Endothelial cell of umbilical vein (primary cell): ENCODE measurements at regions not wholly inside any gene's neighbourhood (a gene's known extent, or its start where the extent isn't known, plus 50 kb on each side); places are given as distances from the start of the nearest gene placed in this dataset.

Source experiments
- BruUV-seq: library from RNA; stranded (reverse); fragments of 400-500 nt; replicated peaks from 2 replicates; lab custom pipeline; 2021; lab: Mats Ljungman, UMichigan
- CTCF ChIA-PET: fragments of 300-600, 350-600 bp; sonication (Branson Sonifier 250); formaldehyde crosslinking; loops from one replicate; lab custom pipeline; 2021; ENCODE audit warnings: antibody characterized with exemption, inconsistent platforms; lab: Charles Lee
- POLR2A ChIA-PET: fragments of 300-600, 350-600 bp; sonication (Branson Sonifier 250); formaldehyde crosslinking; loops from one replicate; lab custom pipeline; 2021; ENCODE audit warnings: antibody characterized with exemption, inconsistent platforms; lab: Charles Lee
- DNase-seq: peaks from one replicate; pipeline ENCODE4 v3.0.0-alpha.2; 2011; ENCODE audit warnings: low read depth, low spot score
- FAIRE-seq: peaks from 2 replicates; lab custom pipeline; 2011; peaks lifted over from hg19 to GRCh38; lab: Jason Lieb, UNC
- H2AFZ ChIP-seq: 2 replicates; pipeline ENCODE4 v1.6.0; 2012; ENCODE audit warnings: low read depth, low read length, control low read depth, inconsistent platforms
- H3K27ac ChIP-seq: 2 replicates; pipeline ENCODE4 v1.5.1; 2011; ENCODE audit warnings: low read depth, mild to moderate bottlenecking, control low read depth, low read length, moderate library complexity; ENCODE audit not compliant: insufficient read depth
- H3K27me3 ChIP-seq, 2 experiments: 2 replicates each; pipeline versions ENCODE4 v1.6.0 to v1.6.1; 2011; ENCODE audit warnings: low read length in 2 of 2, mixed read lengths in 1 of 2; ENCODE audit not compliant: control insufficient read depth in 2 of 2, insufficient read depth in 2 of 2
- H3K36me3 ChIP-seq, 2 experiments: 2 replicates in 1 of 2; 3 replicates in 1 of 2; pipeline ENCODE4 v1.5.1; 2011; ENCODE audit warnings: low read length in 2 of 2, mild to moderate bottlenecking in 1 of 2, moderate library complexity in 1 of 2; ENCODE audit not compliant: control insufficient read depth in 2 of 2, insufficient read depth in 2 of 2; ENCODE audit errors: extremely low read depth in 1 of 2
- H3K4me1 ChIP-seq: 3 replicates; pipeline ENCODE4 v1.5.1; 2011; ENCODE audit warnings: mild to moderate bottlenecking, low read length; ENCODE audit not compliant: control insufficient read depth, insufficient read depth; ENCODE audit errors: extremely low read depth
- H3K4me2 ChIP-seq: 2 replicates; pipeline ENCODE4 v1.6.1; 2011; ENCODE audit warnings: low read length, control low read depth, mixed read lengths; ENCODE audit not compliant: insufficient read depth
- H3K4me3 ChIP-seq, 3 experiments: fragments of 200-600 bp in 1 of 3; sonication (generic), shearing (Covaris generic) in 1 of 3; replicated peaks in 1 of 3; 2 replicates each; pipeline ENCODE4 v1.5.1; 2011 to 2016; ENCODE audit warnings: control low read depth in 3 of 3, low read length in 3 of 3, mild to moderate bottlenecking in 2 of 3, inconsistent platforms in 1 of 3, low read depth in 1 of 3, moderate library complexity in 1 of 3; ENCODE audit not compliant: insufficient read depth in 1 of 3
- H3K79me2 ChIP-seq: 2 replicates; pipeline ENCODE4 v1.6.0; 2012; ENCODE audit warnings: low read length, inconsistent platforms; ENCODE audit not compliant: control insufficient read depth, insufficient read depth
- H3K9ac ChIP-seq: replicated peaks from 2 replicates; pipeline ENCODE3; 2011; ENCODE audit warnings: low read length, control low read depth; ENCODE audit not compliant: insufficient read depth; ENCODE audit errors: extremely low read depth
- H3K9me1 ChIP-seq: replicated peaks from 3 replicates; pipeline ENCODE4 v1.6.0; 2011; ENCODE audit warnings: mild to moderate bottlenecking, low read length; ENCODE audit not compliant: control insufficient read depth, insufficient read depth; ENCODE audit errors: extremely low read depth
- H3K9me3 ChIP-seq: replicated peaks from 2 replicates; pipeline ENCODE4 v1.5.1; 2012; ENCODE audit warnings: low read length, inconsistent platforms; ENCODE audit not compliant: control insufficient read depth, insufficient read depth
- H4K20me1 ChIP-seq: replicated peaks from 2 replicates; pipeline ENCODE3; 2011; ENCODE audit warnings: mild to moderate bottlenecking, low read length; ENCODE audit not compliant: control insufficient read depth, insufficient read depth; ENCODE audit errors: extremely low read depth
- EZH2 ChIP-seq: IDR thresholded peaks from 2 replicates; pipeline ENCODE4 v1.6.1; 2012; ENCODE audit warnings: borderline replicate concordance, low read depth, mild to moderate bottlenecking, moderate library complexity, low read length, inconsistent platforms; ENCODE audit not compliant: severe bottlenecking
- FOS ChIP-seq: IDR thresholded peaks from 2 replicates; pipeline ENCODE4 v1.6.1; 2011; ENCODE audit warnings: mild to moderate bottlenecking, low read length, moderate library complexity, borderline replicate concordance; ENCODE audit not compliant: insufficient read depth
- GATA2 ChIP-seq: IDR thresholded peaks from 2 replicates; pipeline ENCODE4 v1.7.0; 2011; ENCODE audit warnings: low read depth, mild to moderate bottlenecking, moderate library complexity, mixed read lengths, low read length; ENCODE audit not compliant: insufficient read length, insufficient read depth
- JUN ChIP-seq: IDR thresholded peaks from 2 replicates; pipeline ENCODE4 v1.6.1; 2011; ENCODE audit warnings: borderline replicate concordance, low read depth; ENCODE audit not compliant: insufficient read length, insufficient read depth
- MYC ChIP-seq: IDR thresholded peaks from one replicate; pipeline ENCODE4 v1.6.1; 2011; ENCODE audit warnings: mild to moderate bottlenecking, low read depth, low read length
- POLR2A ChIP-seq: IDR thresholded peaks from 2 replicates; pipeline ENCODE4 v1.6.1; 2012; ENCODE audit warnings: low read depth, mild to moderate bottlenecking, control low read depth, low read length
- POLR2AphosphoS5 ChIP-seq: IDR thresholded peaks from 2 replicates; pipeline ENCODE4 v1.6.1; 2012; ENCODE audit warnings: low read depth, mild to moderate bottlenecking, control low read depth, low read length, moderate library complexity; ENCODE audit not compliant: insufficient read depth
- dilution Hi-C: fragments of 300-500 bp; cut with MboI; formaldehyde crosslinking; loops from one replicate; pipeline ENCODE4 v1.15.0; 2019; ENCODE audit warnings: low sequenced_read_pairs; ENCODE audit not compliant: extremely low pct_ligation_motif_present
- intact Hi-C: fragments of 100-400 bp; cut with micrococcal nuclease; formaldehyde crosslinking; loops from one replicate; pipeline ENCODE4 v1.10.0; 2022
- TF ChIP-seq, protein P1 (sequence below): IDR thresholded peaks from 2 replicates; pipeline ENCODE4 v1.6.1; 2011; ENCODE audit not compliant: insufficient read depth, insufficient read length
- TF ChIP-seq, protein P2 (sequence below), 2 donors: IDR thresholded peaks; 1 replicate in 1 of 2; 2 replicates in 1 of 2; pipeline ENCODE4 v1.5.1; 2011; ENCODE audit warnings: low read length in 2 of 2, mild to moderate bottlenecking in 2 of 2, moderate library complexity in 2 of 2, control low read depth in 1 of 2, inconsistent platforms in 1 of 2, low read depth in 1 of 2; ENCODE audit not compliant: insufficient read depth in 1 of 2; ENCODE audit errors: extremely low read depth in 1 of 2

DNA sequence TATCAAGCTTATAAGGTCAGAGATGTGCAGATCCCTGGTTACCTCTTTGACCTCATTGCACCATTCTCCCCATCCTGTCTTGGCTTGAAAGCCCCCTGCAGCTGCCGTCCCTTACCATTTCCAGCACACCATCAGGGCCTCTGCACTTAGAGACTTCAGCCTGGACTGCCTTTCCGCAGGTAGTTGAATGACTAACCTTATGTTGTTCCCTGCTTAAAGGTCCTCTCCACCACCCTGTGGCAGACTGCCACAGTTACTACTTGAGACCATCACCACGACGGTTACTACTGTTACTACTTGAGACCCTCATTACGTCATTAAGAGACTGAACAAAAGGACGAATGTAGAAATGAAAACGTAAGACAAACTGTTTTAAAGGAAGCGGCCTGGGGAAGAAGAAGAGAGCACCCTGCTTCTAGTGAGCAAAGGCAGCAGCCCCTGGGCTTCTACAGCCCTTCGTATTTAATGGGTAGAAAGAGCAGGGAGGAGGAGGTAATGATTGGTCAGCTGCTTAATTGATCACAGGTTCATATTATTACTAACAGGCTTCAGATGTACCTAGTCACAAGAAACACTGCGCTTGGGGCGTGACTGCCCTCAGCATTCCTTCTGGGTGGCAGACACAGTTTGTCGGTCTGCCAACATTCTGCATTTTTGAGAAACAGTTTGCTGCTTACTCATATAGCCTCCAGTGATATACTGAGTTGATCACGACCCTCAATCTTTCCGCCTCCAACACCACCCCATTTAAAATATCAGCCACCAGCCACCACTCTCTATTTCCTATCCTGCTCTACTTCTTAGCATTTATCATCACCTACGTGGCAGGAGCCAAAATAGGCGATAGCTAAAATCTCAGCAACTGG lies 74.1 kb upstream of the PARD3 start:
- no TSS peak for BruUV-seq
- H3K9me3 ChIP-seq: no peaks in the 10 kb centered on the region
- H3K9me1 ChIP-seq: no peaks in the 10 kb centered on the region
- POLR2A ChIA-PET: no interaction called here
- H3K9ac ChIP-seq: no peak overlapping the region
- H3K27ac ChIP-seq: no peak overlapping the region
- no peaks in the 10 kb centered on the region for H3K79me2 ChIP-seq
- DNase-seq (no peak), FAIRE-seq (no peak)
- no peaks in the 10 kb centered on the region for H3K36me3 ChIP-seq
- H3K27me3 ChIP-seq: peaks cover 0 to 1% of the 10 kb centered on the region in 2 experiments
- CTCF ChIA-PET: no interaction called here
- TF ChIP-seq GATA2 (no peak), FOS (no peak), POLR2AphosphoS5 (no peak), POLR2A (no peak), JUN (no peak), MYC (no peak), EZH2 (no peak)
- TF ChIP-seq, protein P1, sequence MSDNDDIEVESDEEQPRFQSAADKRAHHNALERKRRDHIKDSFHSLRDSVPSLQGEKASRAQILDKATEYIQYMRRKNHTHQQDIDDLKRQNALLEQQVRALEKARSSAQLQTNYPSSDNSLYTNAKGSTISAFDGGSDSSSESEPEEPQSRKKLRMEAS: no peak
- TF ChIP-seq, protein P2, sequence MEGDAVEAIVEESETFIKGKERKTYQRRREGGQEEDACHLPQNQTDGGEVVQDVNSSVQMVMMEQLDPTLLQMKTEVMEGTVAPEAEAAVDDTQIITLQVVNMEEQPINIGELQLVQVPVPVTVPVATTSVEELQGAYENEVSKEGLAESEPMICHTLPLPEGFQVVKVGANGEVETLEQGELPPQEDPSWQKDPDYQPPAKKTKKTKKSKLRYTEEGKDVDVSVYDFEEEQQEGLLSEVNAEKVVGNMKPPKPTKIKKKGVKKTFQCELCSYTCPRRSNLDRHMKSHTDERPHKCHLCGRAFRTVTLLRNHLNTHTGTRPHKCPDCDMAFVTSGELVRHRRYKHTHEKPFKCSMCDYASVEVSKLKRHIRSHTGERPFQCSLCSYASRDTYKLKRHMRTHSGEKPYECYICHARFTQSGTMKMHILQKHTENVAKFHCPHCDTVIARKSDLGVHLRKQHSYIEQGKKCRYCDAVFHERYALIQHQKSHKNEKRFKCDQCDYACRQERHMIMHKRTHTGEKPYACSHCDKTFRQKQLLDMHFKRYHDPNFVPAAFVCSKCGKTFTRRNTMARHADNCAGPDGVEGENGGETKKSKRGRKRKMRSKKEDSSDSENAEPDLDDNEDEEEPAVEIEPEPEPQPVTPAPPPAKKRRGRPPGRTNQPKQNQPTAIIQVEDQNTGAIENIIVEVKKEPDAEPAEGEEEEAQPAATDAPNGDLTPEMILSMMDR (IDR thresholded peaks at IDR 0.05; ENCODE audit: extremely low read depth in 1 of 2, insufficient read depth in 1 of 2, low read depth in 1 of 2, low read length in 2 of 2): no peak
- no peak overlapping the region for H2AFZ ChIP-seq
- no peaks in the 10 kb centered on the region for H4K20me1 ChIP-seq
- no peak overlapping the region for H3K4me2 ChIP-seq
- H3K4me1 ChIP-seq: no peaks in the 10 kb centered on the region
- dilution Hi-C loops (no loop called here), intact Hi-C loops (no loop called here)
- no peak overlapping the region for H3K4me3 ChIP-seq
